ENCODE measurements at regions not wholly inside any gene's neighbourhood (a gene's known extent, or its start where the extent isn't known, plus 50 kb on each side); places are given as distances from the start of the nearest gene placed in this dataset.

- no peak for DNase-seq
These were observed 318.0 kb upstream of the GBE1 start for GRCh38 chr3:82079335-82079890.

DNA sequence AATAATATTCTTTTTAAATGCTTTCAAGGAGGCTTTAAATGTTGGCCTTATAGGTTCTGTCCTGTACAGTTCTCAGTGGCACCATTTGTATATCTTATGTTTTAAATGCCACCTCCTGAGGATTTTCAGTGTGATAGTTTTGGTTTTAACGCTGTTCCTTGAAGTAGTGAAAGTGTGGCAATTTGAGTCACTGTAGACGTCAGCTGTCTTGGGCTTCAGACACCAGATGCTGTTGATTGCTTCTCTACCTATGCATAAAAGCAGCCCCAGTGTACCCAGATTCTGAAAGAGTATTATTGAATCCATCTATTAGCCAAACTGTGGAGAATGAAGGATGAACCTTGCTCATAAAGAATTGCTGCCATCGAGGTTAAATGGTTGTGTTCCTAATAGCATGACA lies 316.8 kb upstream of the GBE1 start:
- no peak for DNase-seq

- no peak for DNase-seq
These were observed 306.0 kb upstream of the GBE1 start for GRCh38 chr3:82067420-82067819.

- DNase-seq, result no peak
These were observed 297.4 kb upstream of the GBE1 start for GRCh38 chr3:82058809-82059208.

DNA sequence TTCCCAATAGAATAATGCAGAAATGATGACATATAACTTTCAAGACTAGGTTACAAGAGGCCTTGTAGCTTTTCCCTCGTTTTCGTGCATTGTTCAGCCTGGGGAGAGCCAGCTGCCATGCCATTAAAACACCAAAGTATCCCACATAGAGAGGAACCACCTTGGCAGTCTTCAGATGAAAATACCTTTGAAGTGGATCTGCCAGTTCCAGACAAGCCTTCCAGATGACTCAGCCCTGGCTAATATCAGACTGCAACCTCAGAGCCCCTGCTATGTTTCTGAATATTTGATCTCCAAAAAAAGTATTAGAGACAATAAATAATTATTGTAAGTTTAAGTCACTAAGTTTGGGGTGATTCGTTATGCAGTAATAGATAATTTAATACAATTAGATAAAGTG lies 294.3 kb upstream of the GBE1 start:
- DNase-seq, result peak; percentile 12

GRCh38 chr3:82054849-82055248 lies 293.4 kb upstream of the GBE1 start:
- no peak for DNase-seq

GRCh38 chr3:82053236-82053635 lies 291.8 kb upstream of the GBE1 start:
- DNase-seq, result no peak

DNA sequence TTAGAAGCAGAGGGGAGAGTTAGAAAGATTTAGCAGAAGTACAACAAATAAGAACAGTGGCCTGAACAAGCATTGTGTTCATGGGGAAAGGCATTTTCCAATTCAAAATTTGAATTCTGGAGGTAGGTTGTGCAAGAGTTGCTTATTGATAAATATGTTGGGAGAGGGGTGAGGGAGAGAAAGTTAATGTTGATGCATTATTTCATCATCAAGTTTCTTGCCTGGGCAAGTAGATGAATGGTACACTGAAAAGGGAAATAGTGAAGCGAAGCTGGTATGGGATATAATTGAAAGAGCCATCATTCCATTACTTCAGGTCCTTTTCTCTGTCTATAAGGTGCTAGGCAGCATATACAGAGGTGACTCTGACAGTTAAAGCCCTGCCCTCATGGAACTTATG lies 288.9 kb upstream of the GBE1 start:
- DNase-seq, result no peak

GRCh38 chr3:82048711-82049110 lies 287.3 kb upstream of the GBE1 start:
- no peak for DNase-seq

DNA sequence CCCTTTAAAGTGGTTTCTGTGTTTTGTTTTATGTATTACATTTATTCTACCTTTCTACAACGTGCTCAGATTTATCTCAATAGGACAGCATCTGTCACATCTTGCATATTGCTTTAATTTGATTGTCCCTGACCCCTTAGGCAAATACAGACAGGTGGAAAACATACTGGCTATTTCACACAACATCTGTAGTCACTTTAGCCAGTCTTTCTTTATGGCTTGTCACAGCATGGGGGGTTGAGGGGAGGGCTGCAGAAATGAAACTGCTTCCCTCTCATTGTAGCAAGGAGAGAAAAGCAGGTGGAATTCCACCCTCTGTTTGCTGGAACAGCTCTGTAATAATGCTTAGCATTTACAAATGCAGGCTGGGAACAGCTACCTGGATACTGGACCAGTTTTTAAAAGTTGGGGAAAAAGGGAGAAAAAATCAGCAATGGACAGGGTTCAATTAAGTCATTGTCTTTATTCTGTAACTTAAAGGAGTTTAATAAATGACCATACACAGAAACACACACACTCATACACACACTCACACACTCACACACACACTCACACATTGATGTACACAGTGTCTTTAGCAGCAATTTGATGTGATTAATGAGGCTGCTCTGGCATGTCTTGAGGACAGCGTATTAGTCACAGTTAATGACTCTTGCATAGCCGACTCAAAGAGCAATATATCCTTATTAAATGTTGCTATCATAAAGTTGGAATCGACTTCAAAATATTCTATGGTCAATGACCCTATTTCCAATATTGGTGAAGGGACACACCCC lies 283.7 kb upstream of the GBE1 start:
- DNase-seq, result no peak

DNA sequence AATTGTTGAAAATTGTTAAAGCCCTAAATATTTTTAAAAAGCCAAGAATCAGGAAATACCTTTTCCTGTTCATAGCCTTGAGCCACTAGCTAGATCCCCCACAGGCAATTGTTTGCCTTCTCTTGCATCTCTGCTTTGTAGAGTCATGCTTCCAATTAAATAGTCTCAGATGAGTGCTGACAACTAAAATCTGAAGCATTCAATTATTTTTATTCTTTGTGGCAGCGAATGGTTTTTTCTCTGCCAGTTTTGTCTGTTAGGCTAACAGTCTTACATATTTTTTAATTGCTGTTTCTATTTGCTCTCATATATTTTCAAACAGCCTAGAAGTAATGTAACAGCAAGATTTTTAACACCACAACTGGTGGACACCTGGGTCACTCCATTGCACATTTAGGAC lies 277.1 kb upstream of the GBE1 start:
- DNase-seq, result peak; percentile 39

DNA sequence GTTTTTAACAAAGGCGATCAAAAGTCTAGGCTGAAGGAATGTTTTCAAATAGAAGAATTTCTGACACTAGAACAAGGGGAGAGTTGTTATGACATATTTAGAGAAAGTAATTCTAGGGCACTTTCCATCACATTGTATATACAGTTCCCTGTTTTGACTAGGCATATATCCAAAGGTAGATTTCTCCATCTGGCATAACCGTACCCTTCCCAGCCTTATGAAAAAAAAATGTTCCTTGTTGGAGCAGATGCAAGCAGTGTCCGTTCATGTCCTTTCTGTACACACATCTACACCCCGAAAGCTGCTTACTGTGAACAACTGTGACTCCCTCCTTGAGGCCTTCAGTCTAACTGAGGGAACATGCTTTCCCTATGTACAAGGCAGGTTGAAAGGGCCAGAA lies 271.7 kb upstream of the GBE1 start:
- DNase-seq, result no peak

- no peak for DNase-seq
These were observed 270.2 kb upstream of the GBE1 start for GRCh38 chr3:82031596-82031995.

DNA sequence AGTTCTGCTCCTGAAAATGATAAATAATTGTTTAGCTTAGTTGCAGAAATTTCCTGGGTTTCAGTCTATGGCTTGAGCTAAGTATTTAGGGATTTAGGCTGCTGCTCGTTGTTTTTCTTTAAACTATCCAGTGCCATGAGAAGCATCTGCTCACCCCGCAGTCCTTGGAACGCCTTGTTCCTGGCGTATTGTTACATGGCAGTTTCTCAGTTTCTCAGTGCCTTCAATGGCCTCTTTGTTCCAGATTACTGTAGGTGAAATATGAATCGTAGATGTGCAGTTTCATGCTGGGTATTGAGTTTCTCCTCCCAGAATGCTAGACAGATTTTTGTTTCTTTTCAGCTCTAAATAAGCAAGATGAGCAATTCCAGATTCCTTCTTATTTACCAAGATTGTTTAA lies 269.5 kb upstream of the GBE1 start:
- DNase-seq, result no peak

DNA sequence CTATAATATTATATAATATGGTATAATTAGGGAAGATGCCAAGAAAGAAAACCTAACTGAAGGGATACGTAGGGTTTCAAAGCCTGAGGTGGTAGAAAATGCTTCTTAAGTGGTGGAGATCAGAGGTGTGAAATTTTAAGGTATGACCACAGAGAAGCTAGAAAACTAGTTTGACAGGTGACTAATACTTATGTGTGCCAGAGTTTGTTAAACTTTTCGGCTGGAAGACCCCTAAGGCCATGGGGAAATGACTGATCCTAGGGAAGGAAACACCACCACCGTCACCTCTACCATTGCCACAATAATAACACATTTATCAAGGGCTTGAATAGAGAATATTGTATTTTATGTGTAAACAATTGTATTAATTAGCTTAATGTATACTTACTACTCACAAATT lies 261.4 kb upstream of the GBE1 start:
- DNase-seq, result no peak

- DNase-seq, result no peak
These were observed 258.8 kb upstream of the GBE1 start for GRCh38 chr3:82020282-82020681.

GRCh38 chr3:82015241-82015640 lies 253.8 kb upstream of the GBE1 start:
- DNase-seq, result no peak

DNA sequence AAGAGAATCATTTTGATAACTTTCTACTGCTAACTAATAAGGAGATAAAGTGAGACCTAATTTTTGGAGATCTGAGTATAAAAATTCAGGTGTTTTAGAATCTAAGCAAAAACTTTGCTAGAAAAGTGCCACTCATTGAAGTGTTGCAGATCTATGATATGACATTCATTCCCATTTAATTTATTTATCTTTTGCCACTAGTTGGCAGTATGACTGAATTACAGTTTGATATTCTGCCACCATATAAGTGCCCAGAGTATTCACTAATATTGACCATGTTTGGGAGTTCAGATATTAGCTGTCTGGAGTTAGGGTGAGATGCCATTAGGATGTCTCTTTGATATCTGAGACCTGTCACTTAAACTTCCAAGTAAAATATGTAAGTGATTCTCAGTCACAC lies 251.3 kb upstream of the GBE1 start:
- DNase-seq, result peak; percentile 32

- no peak for DNase-seq
These were observed 249.9 kb upstream of the GBE1 start for GRCh38 chr3:82011336-82011735.

- no peak for DNase-seq
These were observed 243.8 kb upstream of the GBE1 start for GRCh38 chr3:82005266-82005665.

GRCh38 chr3:82004266-82004665 lies 242.8 kb upstream of the GBE1 start:
- no peak for DNase-seq

DNA sequence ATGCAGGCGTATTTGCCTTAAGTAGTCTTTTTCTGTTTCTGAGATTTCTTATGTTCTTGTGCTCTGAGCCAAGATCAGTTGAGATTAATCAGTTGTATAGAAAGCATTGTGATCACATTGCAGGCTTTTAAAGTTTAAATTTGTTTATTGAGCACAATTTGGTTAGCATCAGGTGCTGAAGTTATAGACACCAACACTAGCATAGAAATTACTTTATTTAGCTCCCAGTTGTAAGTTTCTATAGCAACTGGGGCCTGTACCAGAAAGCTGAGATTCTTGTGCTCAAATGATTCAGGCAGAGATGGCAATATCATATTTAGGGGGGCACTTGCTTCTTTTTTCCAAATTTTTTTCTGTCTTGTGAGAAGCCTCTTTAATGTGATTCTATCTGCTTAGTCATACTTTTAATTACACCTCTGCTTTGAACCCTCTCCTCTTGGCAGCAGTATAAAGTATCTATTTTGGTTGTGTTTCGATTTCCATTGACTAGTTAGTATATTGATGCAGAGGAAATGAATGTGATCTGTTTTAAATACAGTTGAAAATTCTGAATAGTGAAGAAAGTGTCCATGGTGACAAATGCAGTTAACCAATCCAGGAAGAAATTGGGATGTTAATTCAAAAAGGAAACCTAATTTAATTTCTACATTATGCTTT lies 241.7 kb upstream of the GBE1 start:
- no peak for DNase-seq

GRCh38 chr3:82002491-82002890 lies 241.0 kb upstream of the GBE1 start:
- DNase-seq, result no peak

DNA sequence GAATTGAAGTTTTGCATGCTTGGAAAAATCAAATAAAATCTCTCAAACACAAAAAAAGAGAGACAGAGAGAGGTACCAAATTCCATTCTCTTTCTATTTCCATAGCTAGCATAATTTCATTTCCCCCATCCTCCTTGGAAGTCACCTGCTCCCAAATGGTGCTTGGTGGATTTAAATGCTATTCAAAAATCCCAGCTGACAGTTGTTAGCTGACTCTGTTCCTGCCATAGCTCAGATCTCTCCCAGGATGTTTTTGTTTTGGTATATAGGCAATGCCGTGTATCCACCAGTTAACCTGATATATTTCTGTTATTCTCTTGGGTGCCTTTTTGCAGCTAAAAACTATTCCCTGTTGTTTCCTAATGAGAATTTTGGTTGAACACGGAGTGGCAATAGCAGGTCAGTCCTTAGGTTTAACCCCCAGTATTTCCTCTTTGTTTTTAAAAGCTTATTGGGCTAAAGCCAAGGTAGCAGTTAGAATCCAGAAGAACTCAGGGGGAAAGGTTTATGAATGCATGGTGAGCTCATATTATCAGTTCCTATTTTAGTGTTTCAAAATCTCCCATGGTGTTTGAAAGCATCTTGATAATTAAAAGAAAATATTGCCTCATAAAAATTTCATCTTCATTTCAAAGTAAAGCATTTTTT lies 240.0 kb upstream of the GBE1 start:
- no peak for DNase-seq
